Activated T-cell treated with anti-CD3 and anti-CD28 coated beads, Interleukin-2, amount 50 U/mL, for 72 hours (primary cell): ENCODE measurements at regions not wholly inside any gene's neighbourhood (a gene's known extent, or its start where the extent isn't known, plus 50 kb on each side); places are given as distances from the start of the nearest gene placed in this dataset.
"Not testable (repeated sequence)": the region's sequence is repeated elsewhere in the genome, so short reads cannot be mapped to it uniquely, and the experiment has no call there.

Source experiments
- ATAC-seq, 2 donors: fragments of 150-1000 bp; cut with Tn5 transposase; replicated peaks in 1 of 2; 2 replicates each; pipeline ENCODE4 v1.10.0; 2021; ENCODE audit warnings: moderate library complexity in 2 of 2, mild to moderate bottlenecking in 1 of 2
- DNase-seq, 2 donors: peaks; one replicate each; pipeline ENCODE4 v3.0.0; 2021 to 2022; ENCODE audit warnings: mixed read lengths in 1 of 2
- H3K27ac Mint-ChIP-seq: one replicate; pipeline ENCODE4 v1.8.0; 2022; ENCODE audit warnings: mild to moderate bottlenecking, moderate library complexity, mixed read lengths
- H3K27me3 Mint-ChIP-seq: one replicate; pipeline ENCODE4 v1.8.0; 2022; ENCODE audit warnings: low read depth, mixed read lengths
- H3K36me3 Mint-ChIP-seq, 2 donors: one replicate each; pipeline ENCODE4 v1.8.0; 2022; ENCODE audit warnings: mixed read lengths in 2 of 2, mild to moderate bottlenecking in 1 of 2; ENCODE audit not compliant: insufficient read depth in 2 of 2
- H3K4me1 Mint-ChIP-seq: one replicate; pipeline ENCODE4 v1.8.0; 2022; ENCODE audit warnings: low read depth, mixed read lengths
- H3K4me3 Mint-ChIP-seq, 2 donors: one replicate each; pipeline ENCODE4 v1.8.0; 2022; ENCODE audit warnings: mild to moderate bottlenecking in 2 of 2, mixed read lengths in 2 of 2, moderate library complexity in 2 of 2
- H3K9me3 Mint-ChIP-seq, 2 donors: one replicate each; pipeline ENCODE4 v1.8.0; 2022; ENCODE audit warnings: mixed read lengths in 2 of 2

DNA sequence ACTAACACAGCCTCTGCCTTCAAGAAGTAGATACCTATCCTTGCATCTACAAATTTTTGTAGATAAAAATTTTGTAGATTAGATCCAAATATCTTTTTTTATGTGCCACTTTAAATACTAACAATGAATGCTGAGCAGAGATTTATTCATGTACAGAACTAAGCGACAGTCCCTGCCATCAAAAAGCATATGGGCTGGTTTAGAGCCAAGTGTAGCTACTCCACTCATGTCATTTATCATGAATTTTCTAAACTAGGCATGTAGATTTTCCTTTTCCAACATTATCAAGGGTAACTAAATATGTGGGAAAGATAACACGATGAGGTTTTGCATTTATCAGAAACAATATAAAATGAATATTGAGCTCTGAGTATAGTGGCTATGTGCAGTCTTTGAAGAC, 857.5 kb downstream of the XPNPEP1 start:
- H3K27ac Mint-ChIP-seq, result no peak overlapping the region
- H3K27me3 Mint-ChIP-seq, result no peaks in the 10 kb centered on the region
- ATAC-seq (no peak), DNase-seq (no peak)
- H3K36me3 Mint-ChIP-seq, result no peaks in the 10 kb centered on the region
- H3K9me3 Mint-ChIP-seq, result peaks cover 3 to 12% of the 10 kb centered on the region in 2 donors
- no peaks in the 10 kb centered on the region for H3K4me1 Mint-ChIP-seq
- H3K4me3 Mint-ChIP-seq, result no peak overlapping the region

DNA sequence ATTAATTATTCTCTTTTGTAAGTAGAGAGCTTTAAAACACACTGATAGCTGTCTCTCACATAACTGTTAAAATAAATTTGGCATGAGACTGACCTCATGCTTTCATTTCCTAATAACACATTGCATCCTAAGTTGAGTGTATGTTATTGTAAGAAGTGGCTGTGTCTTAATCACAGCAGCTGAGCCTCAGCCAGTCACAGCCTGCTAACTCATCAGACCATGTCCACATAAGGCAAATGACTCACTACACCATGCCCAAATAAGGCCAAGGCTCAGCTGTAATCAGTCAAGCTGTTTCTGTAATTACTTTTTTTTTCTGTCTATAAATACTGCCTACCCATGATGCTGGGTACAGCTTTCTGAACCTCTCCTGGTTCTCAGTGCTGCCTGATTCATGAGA, 860.9 kb downstream of the XPNPEP1 start:
- H3K27me3 Mint-ChIP-seq, result no peaks in the 10 kb centered on the region
- no peak overlapping the region for H3K4me3 Mint-ChIP-seq
- DNase-seq (no peak), ATAC-seq (no peak)
- H3K36me3 Mint-ChIP-seq, result no peaks in the 10 kb centered on the region
- H3K9me3 Mint-ChIP-seq, result peaks cover 2 to 3% of the 10 kb centered on the region in 2 donors
- no peak overlapping the region for H3K27ac Mint-ChIP-seq
- no peaks in the 10 kb centered on the region for H3K4me1 Mint-ChIP-seq

DNA sequence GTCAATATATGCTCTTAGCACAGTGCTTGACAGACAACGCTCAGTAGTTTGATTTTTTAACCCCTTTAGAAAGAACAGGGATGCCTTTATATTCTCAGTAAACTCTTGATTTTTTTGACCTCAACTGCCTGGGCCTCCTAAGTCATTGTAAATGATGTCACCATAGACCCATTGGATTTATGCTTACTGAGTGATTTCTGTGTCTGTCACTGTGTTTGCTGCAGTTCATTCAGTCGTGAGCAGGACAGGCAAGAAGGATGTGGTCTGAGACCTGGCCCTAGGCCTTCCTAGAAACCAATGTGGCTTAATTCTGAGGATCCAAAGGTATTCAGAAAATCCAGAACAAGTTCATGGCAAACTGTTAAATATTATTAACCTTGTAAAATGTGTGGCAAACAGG, 868.1 kb downstream of the XPNPEP1 start:
- no peaks in the 10 kb centered on the region for H3K4me1 Mint-ChIP-seq
- H3K9me3 Mint-ChIP-seq, result peaks cover 2 to 5% of the 10 kb centered on the region in 2 donors
- no peaks in the 10 kb centered on the region for H3K36me3 Mint-ChIP-seq
- no peaks in the 10 kb centered on the region for H3K27me3 Mint-ChIP-seq
- H3K4me3 Mint-ChIP-seq, result no peak overlapping the region
- ATAC-seq (no peak), DNase-seq (no peak)
- H3K27ac Mint-ChIP-seq, result no peak overlapping the region

DNA sequence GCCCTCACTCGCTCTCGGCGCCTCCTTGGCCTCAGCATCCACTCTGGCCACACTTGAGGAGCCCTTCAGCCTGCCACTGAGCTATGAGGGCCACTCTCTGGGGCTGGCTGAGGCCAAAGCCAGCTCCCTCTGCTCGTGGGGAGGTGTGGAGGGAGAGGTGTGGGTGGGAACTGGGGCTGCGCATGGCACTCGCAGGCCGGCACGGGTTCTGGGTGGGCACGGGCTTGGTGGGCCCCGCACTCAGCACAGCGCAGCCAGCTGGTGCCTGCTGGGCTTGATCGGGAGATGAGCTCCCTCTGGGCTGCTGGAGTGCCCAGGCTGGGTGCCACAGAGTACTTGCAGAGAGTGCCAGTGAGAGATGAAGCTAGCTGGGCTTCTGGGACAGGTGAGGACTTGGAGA, 875.5 kb downstream of the XPNPEP1 start:
- no peak overlapping the region for H3K4me3 Mint-ChIP-seq
- H3K27me3 Mint-ChIP-seq, result no peaks in the 10 kb centered on the region
- DNase-seq (no peak), ATAC-seq (no peak)
- no peaks in the 10 kb centered on the region for H3K4me1 Mint-ChIP-seq
- no peak overlapping the region for H3K27ac Mint-ChIP-seq
- H3K9me3 Mint-ChIP-seq, result peaks cover 2 to 6% of the 10 kb centered on the region in 2 donors
- H3K36me3 Mint-ChIP-seq, result peaks cover 0 to 2% of the 10 kb centered on the region in 2 donors

DNA sequence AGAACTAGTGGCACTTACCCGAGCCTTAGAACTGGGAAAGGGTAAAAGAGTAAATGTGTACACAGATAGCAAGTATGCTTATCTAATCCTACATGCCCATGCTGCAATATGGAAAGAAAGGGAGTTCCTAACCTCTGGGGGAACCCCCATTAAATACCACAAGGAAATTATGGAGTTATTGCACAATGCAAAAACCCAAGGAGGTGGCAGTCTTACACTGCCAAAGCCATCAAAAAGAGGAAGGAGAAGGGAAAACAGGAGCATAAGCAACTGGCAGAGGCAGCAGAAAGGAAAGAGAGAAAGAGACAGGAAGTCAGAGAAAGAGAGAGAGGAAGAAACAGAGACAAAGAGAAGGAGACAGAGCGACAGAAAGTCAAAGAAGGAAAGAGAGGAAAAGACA, 876.9 kb downstream of the XPNPEP1 start:
- H3K9me3 Mint-ChIP-seq, DNase-seq, H3K4me1 Mint-ChIP-seq, H3K4me3 Mint-ChIP-seq, H3K36me3 Mint-ChIP-seq, ATAC-seq, H3K27ac Mint-ChIP-seq, H3K27me3 Mint-ChIP-seq: not testable (repeated sequence)

DNA sequence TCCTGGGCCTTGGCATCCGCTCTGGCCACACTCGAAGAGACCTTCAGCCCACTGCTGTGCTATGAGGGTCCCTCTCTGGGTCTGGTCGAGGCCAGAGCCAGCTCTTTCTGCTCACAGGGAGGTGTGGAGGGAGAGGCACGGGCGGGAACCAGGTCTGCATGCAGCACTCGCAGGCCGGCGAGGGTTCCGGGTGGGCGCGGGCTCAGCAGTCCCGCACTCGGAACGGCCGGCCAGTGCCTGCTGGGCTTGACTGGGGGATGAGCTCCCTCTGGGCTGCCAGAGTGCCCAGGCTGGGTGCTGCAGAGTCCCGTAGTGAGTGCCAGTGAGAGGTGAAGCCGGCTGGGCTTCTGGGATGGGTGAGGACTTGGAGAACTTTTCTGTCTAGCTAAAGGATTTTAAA, 882.7 kb downstream of the XPNPEP1 start:
- DNase-seq, result no peak
- H3K4me3 Mint-ChIP-seq, result no peak overlapping the region
- H3K4me1 Mint-ChIP-seq, result no peaks in the 10 kb centered on the region
- H3K27ac Mint-ChIP-seq, result no peak overlapping the region
- peaks cover 2 to 6% of the 10 kb centered on the region in 2 donors for H3K9me3 Mint-ChIP-seq
- no peak for ATAC-seq
- no peaks in the 10 kb centered on the region for H3K36me3 Mint-ChIP-seq
- no peaks in the 10 kb centered on the region for H3K27me3 Mint-ChIP-seq

DNA sequence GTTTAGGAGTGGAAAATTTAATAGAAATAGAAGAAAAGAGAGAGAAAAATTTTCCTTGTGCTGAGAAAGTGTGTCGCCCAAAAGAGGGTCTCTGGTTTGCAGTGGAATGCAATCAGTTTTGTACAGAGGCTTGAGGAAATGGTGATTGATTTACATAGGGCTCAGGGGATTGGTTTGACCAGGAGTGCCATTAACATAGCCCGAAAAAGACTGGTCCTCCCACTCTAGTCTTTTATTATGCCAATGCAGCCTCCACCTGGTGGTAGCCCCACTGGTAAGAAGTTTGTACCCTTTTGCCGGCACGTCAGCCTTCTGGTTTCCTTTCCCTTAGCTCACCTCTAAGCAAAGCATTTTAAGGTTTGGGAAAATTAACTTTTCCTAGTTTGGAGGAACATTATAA, 885.3 kb downstream of the XPNPEP1 start:
- peaks cover 2 to 6% of the 10 kb centered on the region in 2 donors for H3K9me3 Mint-ChIP-seq
- no peak for ATAC-seq

DNA sequence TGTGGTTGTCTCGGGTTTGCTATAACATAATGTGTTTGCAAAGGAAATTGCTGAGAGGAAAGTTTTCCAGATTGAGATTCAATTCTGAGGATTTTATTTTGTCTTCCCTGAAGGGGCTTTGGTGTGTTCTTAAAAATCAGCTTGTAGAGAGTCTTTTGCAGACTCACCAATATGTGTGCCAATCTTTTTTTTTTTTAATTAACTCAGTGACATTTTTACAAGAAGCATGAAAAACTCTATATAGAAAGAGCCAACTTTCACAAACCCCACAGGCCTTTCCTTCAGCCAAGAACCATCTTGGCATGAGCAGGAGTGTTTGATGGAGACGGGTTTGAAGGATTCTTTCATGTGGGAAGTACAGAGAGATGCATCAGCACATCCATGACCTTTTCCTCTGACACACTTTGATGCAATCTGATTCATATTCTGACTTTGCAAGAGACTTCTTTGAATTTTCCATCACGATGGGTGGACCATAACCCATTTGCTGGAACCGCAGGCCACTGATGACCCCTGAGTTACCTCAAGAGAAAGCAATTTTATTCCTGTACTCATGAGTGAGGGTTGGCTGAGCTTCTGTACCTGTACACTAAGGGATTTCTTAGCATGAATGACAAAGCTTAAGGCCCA, 892.6 kb downstream of the XPNPEP1 start:
- Mint-ChIP-seq H3K9me3 (peaks cover 3 to 9% of the 10 kb centered on the region in 2 donors), H3K36me3 (no peaks in the 10 kb centered on the region), H3K4me3 (no peak overlapping the region), H3K27me3 (no peaks in the 10 kb centered on the region), H3K4me1 (no peaks in the 10 kb centered on the region), H3K27ac (no peak overlapping the region)
- no peak for ATAC-seq
- DNase-seq, result no peak

More for the DNA sequence above, 885.3 kb downstream of the XPNPEP1 start:
- Mint-ChIP-seq H3K27ac (no peak overlapping the region), H3K36me3 (no peaks in the 10 kb centered on the region), H3K4me1 (no peaks in the 10 kb centered on the region), H3K4me3 (no peak overlapping the region), H3K27me3 (no peaks in the 10 kb centered on the region)
- no peak for DNase-seq

DNA sequence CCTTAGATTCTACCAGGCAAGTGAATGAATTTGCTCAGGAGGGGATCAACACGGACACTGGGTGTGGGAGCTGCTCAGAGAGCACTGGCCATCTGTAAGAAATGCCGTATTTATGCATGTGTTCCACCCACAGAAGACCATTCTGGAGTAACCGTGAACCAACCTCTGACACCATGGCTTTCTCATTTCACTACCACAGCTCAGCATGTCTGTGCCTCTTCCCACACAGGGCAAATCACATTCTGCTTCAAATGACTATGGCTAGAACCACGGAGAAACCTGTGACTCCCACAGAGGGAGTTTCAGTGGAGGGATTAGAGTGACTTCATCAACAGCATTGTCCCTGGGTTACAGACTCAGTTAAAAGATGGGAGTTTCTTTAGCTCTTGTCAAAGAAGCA, 893.4 kb downstream of the XPNPEP1 start:
- DNase-seq, result no peak
- Mint-ChIP-seq H3K4me1 (no peaks in the 10 kb centered on the region), H3K27ac (no peak overlapping the region), H3K9me3 (peaks cover 3 to 9% of the 10 kb centered on the region in 2 donors), H3K36me3 (no peaks in the 10 kb centered on the region), H3K27me3 (no peaks in the 10 kb centered on the region), H3K4me3 (no peak overlapping the region)
- no peak for ATAC-seq

DNA sequence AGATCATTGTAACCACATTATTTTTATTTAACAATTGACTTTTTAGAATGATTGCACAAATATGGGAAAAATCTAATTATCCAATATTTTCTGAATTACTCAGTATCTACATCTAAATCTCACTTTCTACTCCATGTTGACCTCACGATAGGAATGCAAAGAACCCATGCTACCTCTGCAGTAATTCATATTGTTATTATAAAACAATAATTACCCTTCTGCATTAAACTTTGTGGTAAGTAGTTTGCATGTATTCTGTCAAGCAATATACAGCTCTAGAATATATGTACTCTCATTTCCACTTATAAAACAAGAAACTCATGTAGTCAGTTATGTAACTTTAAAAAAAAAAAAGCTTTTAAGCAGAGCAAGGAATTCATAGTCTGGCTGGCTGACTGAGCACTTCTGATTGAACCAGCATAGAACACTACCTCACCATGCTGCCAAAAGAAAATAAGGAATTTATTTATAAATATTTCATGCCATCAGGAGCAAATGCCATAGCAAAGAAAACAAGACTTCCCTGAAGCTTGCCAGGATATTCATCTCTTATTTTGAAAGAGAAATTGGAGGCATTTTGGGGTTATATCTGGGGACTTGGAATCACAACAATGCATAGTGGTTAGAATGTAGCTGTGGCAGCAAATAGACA, 895.7 kb downstream of the XPNPEP1 start:
- H3K4me1 Mint-ChIP-seq, result no peaks in the 10 kb centered on the region
- H3K36me3 Mint-ChIP-seq, result no peaks in the 10 kb centered on the region
- no peaks in the 10 kb centered on the region for H3K27me3 Mint-ChIP-seq
- peaks cover 3 to 9% of the 10 kb centered on the region in 2 donors for H3K9me3 Mint-ChIP-seq
- no peak for ATAC-seq
- no peak overlapping the region for H3K27ac Mint-ChIP-seq
- no peak for DNase-seq
- no peak overlapping the region for H3K4me3 Mint-ChIP-seq

DNA sequence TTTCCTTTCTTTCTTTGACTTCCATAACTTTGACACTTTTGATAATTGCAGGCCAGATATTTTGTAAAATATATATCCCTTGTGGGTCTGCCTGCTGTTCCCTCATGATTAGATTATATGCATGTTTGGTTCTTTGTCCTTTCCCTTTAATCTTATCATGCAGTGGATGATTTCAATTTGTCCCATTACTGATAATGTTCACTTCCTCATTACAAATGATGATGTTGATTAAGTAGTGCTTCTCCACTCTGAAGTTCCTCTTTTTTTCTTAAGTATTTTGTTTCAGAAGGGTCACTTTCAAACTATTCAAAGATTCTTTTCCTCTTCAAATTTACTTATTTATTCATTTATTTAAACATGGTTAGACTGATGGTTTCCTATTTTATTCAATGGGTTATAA, 898.1 kb downstream of the XPNPEP1 start:
- H3K27me3 Mint-ChIP-seq, result no peaks in the 10 kb centered on the region
- no peak for DNase-seq
- no peak overlapping the region for H3K27ac Mint-ChIP-seq
- H3K4me1 Mint-ChIP-seq, result no peaks in the 10 kb centered on the region
- H3K36me3 Mint-ChIP-seq, result no peaks in the 10 kb centered on the region
- H3K9me3 Mint-ChIP-seq, result peaks cover 3 to 4% of the 10 kb centered on the region in 2 donors
- no peak overlapping the region for H3K4me3 Mint-ChIP-seq
- ATAC-seq, result no peak

DNA sequence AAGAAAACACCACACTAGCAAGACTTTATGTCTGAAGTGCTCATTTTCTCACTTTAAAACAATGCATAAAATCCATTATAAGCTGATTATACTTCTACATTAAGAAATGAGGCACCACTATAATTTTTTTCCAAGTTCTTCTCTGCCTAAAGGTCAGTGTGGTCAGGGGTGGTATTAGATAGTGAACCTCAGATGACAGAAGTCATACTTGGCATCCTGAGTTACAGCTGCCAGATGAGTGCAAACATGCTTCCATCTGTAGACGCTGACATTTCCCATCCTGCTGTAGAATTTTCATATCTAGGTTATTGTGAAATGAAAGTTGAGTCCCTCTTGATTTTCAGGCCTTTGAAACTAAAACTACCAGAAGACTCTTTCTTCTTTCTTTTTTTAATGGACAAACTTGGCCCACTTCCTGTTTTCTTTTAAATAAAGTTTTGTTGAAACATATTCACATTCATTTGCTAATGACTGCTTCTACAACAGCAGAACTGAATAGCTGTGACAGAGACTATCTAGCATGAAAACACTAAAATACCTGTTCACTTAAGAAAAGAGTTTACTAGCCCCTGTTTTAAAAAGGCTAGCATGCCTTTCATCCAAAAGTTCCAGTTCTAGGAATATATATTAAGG, 900.8 kb downstream of the XPNPEP1 start:
- Mint-ChIP-seq H3K36me3 (no peaks in the 10 kb centered on the region), H3K9me3 (peaks cover 4 to 6% of the 10 kb centered on the region in 2 donors), H3K4me1 (no peaks in the 10 kb centered on the region), H3K4me3 (no peak overlapping the region), H3K27me3 (no peaks in the 10 kb centered on the region), H3K27ac (no peak overlapping the region)
- ATAC-seq, result no peak
- no peak for DNase-seq

DNA sequence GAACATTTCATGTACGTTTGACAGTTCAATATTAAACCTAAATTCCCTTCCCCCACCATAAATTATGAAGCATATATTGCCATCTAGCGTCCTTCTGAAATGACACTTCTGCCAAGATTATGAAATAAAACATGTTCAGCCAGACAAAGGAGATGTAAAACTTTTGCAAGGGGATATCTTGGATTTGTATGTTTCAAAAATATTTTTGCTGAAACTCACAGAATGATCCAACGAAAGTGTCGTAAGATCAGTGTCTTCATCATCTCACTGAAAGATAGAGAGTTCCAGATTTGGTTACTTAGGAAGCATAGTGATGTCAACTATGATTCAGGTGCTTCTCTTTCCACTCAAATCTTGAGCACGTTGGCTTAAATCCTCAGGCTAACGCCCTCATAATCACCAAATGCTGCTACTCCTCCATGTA, 904.3 kb downstream of the XPNPEP1 start:
- no peak overlapping the region for H3K4me3 Mint-ChIP-seq
- no peaks in the 10 kb centered on the region for H3K27me3 Mint-ChIP-seq
- H3K4me1 Mint-ChIP-seq, result no peaks in the 10 kb centered on the region
- DNase-seq (no peak), ATAC-seq (no peak)
- H3K36me3 Mint-ChIP-seq, result no peaks in the 10 kb centered on the region
- no peak overlapping the region for H3K27ac Mint-ChIP-seq
- peaks cover 3 to 4% of the 10 kb centered on the region in 2 donors for H3K9me3 Mint-ChIP-seq
